Lower lobe of right lung (tissue), 2 donors: ENCODE measurements at regions not wholly inside any gene's neighbourhood (a gene's known extent, or its start where the extent isn't known, plus 50 kb on each side); places are given as distances from the start of the nearest gene placed in this dataset.

Experiments
- ATAC-seq, 2 donors: fragments of 200-7000 bp; cut with Tn5 transposase; one replicate each; pipeline ENCODE4 v1.9.1; 2020 to 2022; ENCODE audit warnings: mild to moderate bottlenecking in 2 of 2, moderate library complexity in 2 of 2
- DNase-seq: peaks from one replicate; pipeline ENCODE4 v3.0.0-alpha.2; 2020
- H3K27ac ChIP-seq: fragments of 200-600 bp; one replicate; pipeline ENCODE4 v1.8.0; 2022
- H3K27me3 ChIP-seq: fragments of 200-600 bp; one replicate; pipeline ENCODE4 v1.8.0; 2022; ENCODE audit warnings: low read depth
- H3K36me3 ChIP-seq: fragments of 200-600 bp; one replicate; pipeline ENCODE4 v1.8.0; 2022; ENCODE audit warnings: mild to moderate bottlenecking
- H3K4me1 ChIP-seq: fragments of 200-600 bp; one replicate; pipeline ENCODE4 v1.8.0; 2022
- H3K4me3 ChIP-seq: fragments of 200-600 bp; one replicate; pipeline ENCODE4 v1.8.0; 2022; ENCODE audit warnings: mild to moderate bottlenecking
- H3K9me3 ChIP-seq: fragments of 200-600 bp; one replicate; pipeline ENCODE4 v1.8.0; 2022
- intact Hi-C: fragments of 100-400 bp; cut with DNase I; formaldehyde crosslinking; loops from one replicate; pipeline ENCODE4 v1.11.0; 2022
- TF ChIP-seq, protein P1 (sequence below): fragments of 200-600 bp; IDR thresholded peaks from one replicate; pipeline ENCODE4 v1.8.0; 2022; ENCODE audit warnings: antibody characterized with exemption, mild to moderate bottlenecking
- donor health status: DM: no; HTN: yes; CAD: no; lungs with severe emphysema.

DNA sequence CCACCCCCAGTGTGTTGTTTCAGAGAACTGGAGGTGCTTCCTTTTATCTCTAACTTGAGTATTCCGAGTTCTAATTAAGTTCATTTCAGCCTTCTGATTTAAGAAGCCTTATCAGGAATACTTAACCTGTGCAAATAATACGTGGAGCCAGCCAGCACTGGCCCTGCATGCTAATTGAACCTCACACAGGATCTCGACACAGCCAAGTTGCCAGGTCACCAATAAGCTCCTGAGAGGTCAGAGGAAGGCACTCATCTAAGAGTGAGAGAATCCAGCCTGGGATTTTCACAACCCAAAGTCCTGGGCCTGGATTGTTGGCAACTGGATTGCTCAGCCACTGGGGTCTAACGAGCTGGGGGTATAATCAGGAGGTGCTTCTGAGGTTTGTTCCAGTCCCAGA is 157.7 kb upstream of the LRFN2 start:
- H3K27ac ChIP-seq, result no peak overlapping the region
- H3K4me3 ChIP-seq, result no peak overlapping the region
- ATAC-seq, result peak; percentile 75 to 81
- TF ChIP-seq, protein P1, sequence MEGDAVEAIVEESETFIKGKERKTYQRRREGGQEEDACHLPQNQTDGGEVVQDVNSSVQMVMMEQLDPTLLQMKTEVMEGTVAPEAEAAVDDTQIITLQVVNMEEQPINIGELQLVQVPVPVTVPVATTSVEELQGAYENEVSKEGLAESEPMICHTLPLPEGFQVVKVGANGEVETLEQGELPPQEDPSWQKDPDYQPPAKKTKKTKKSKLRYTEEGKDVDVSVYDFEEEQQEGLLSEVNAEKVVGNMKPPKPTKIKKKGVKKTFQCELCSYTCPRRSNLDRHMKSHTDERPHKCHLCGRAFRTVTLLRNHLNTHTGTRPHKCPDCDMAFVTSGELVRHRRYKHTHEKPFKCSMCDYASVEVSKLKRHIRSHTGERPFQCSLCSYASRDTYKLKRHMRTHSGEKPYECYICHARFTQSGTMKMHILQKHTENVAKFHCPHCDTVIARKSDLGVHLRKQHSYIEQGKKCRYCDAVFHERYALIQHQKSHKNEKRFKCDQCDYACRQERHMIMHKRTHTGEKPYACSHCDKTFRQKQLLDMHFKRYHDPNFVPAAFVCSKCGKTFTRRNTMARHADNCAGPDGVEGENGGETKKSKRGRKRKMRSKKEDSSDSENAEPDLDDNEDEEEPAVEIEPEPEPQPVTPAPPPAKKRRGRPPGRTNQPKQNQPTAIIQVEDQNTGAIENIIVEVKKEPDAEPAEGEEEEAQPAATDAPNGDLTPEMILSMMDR, result no peak
- no peak for DNase-seq
- no peaks in the 10 kb centered on the region for H3K9me3 ChIP-seq
- H3K4me1 ChIP-seq, result no peaks in the 10 kb centered on the region
- H3K27me3 ChIP-seq, result no peaks in the 10 kb centered on the region
- intact Hi-C loops, result no loop called here
- H3K36me3 ChIP-seq, result no peaks in the 10 kb centered on the region

- H3K4me1 ChIP-seq, result no peaks in the 10 kb centered on the region
- no peak for DNase-seq
- intact Hi-C loops, result no loop called here
- H3K36me3 ChIP-seq, result no peaks in the 10 kb centered on the region
- no peak overlapping the region for H3K4me3 ChIP-seq
- no peak overlapping the region for H3K27ac ChIP-seq
- H3K9me3 ChIP-seq, result no peaks in the 10 kb centered on the region
- no peaks in the 10 kb centered on the region for H3K27me3 ChIP-seq
- no peak for ATAC-seq
- TF ChIP-seq, protein P1, result no peak
Measured at GRCh38 chr6:40743690-40744446, 156.7 kb upstream of the LRFN2 start.

- Histone ChIP-seq H3K4me1 (no peaks in the 10 kb centered on the region), H3K27me3 (no peaks in the 10 kb centered on the region), H3K27ac (no peak overlapping the region), H3K36me3 (no peaks in the 10 kb centered on the region), H3K9me3 (no peaks in the 10 kb centered on the region), H3K4me3 (no peak overlapping the region)
- TF ChIP-seq, protein P1, result no peak
- DNase-seq (no peak), ATAC-seq (no peak)
- intact Hi-C loops, result no loop called here
Measured at GRCh38 chr6:40743226-40743625, 156.1 kb upstream of the LRFN2 start.

GRCh38 chr6:40740518-40740917 is 153.4 kb upstream of the LRFN2 start:
- DNase-seq, result no peak
- Histone ChIP-seq H3K4me1 (no peaks in the 10 kb centered on the region), H3K27ac (no peak overlapping the region), H3K9me3 (no peaks in the 10 kb centered on the region), H3K4me3 (no peak overlapping the region), H3K27me3 (peaks cover 5% of the 10 kb centered on the region), H3K36me3 (no peaks in the 10 kb centered on the region)
- TF ChIP-seq, protein P1, result no peak
- no peak for ATAC-seq
- intact Hi-C loops, result no loop called here

DNA sequence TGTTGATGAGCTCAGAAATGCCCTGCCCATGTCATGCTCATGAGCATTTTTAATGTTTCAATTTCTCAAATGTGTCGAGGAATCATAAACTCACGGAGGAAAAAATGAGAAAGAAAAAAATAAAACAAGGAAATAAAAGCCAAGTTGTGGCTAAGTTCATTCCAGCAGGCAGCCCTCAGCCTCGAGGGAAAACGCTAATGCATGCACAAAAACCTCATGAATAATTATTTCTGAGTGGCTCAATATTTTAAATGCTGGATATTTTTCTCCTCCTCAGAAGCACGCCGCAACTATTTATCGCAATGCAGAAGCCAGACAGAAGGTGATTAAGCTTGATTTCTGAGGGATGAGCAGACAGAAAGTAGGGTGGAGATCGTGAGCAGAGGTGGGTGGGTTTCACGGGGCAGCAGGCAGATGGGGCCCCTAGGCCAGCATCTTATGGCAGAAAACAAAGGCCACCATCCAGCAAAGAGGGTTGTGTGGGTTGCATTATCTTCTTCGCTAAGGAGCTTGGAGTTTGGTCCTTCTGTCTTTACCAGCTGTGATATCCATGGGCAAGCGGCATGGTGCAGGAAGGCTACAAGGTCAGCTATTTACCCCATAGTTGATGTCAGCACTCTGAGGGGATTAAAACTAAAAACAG is 151.5 kb upstream of the LRFN2 start:
- Histone ChIP-seq H3K27ac (no peak overlapping the region), H3K9me3 (no peaks in the 10 kb centered on the region), H3K4me3 (no peak overlapping the region), H3K36me3 (no peaks in the 10 kb centered on the region), H3K27me3 (peaks cover 8% of the 10 kb centered on the region), H3K4me1 (no peaks in the 10 kb centered on the region)
- no peak for DNase-seq
- TF ChIP-seq, protein P1, result no peak
- intact Hi-C loops, result no loop called here
- no peak for ATAC-seq
